HepG2 (cell line): ENCODE measurements at regions not wholly inside any gene's neighbourhood (a gene's known extent, or its start where the extent isn't known, plus 50 kb on each side); places are given as distances from the start of the nearest gene placed in this dataset.

ENCODE experiments used
- ATAC-seq: fragments of 200-7000 bp; cut with Tn5 transposase; 3 replicates; pipeline ENCODE4 v1.9.1; 2020; ENCODE audit warnings: mild to moderate bottlenecking, moderate library complexity
- BruUV-seq: library from RNA; stranded (reverse); fragments of 400-500 nt; replicated peaks from 2 replicates; lab custom pipeline; 2021; lab: Mats Ljungman, UMichigan
- CTCF ChIA-PET: fragments of 300-600 bp; formaldehyde crosslinking; extraction: SDS; loops from one replicate; lab custom pipeline; 2021; ENCODE audit warnings: low total read pairs, inconsistent platforms, low intra/inter-chr PET ratio; lab: Yijun Ruan, JAX
- POLR2A ChIA-PET: fragments of 350-600 bp; sonication (Branson Sonifier 250); formaldehyde crosslinking; loops from one replicate; lab custom pipeline; 2020; ENCODE audit warnings: antibody characterized with exemption, inconsistent platforms; lab: Yijun Ruan, JAX
- DNase-seq: peaks from one replicate; pipeline ENCODE4 v3.0.0-alpha.2; 2015; ENCODE audit warnings: low spot score
- FAIRE-seq: peaks from 3 replicates; lab custom pipeline; 2011; peaks lifted over from hg19 to GRCh38; lab: Jason Lieb, UNC
- H2AFZ ChIP-seq: one replicate; pipeline ENCODE4 v1.6.1; 2011; ENCODE audit warnings: low read length, inconsistent platforms
- H3K27ac ChIP-seq: fragments of 300-600 bp; 3 replicates; pipeline ENCODE4 v1.8.0; 2011; ENCODE audit warnings: mixed run types, mild to moderate bottlenecking, mixed read lengths, low read length, inconsistent platforms; ENCODE audit not compliant: insufficient read depth; ENCODE audit errors: extremely low read length
- H3K27me3 ChIP-seq, 2 experiments: fragments of 200-600 bp in 1 of 2; 2 replicates in 1 of 2; 3 replicates in 1 of 2; pipeline versions ENCODE4 v1.6.0 to v1.8.0; 2011; ENCODE audit warnings: low read length in 2 of 2, mild to moderate bottlenecking in 2 of 2, moderate library complexity in 2 of 2, inconsistent platforms in 1 of 2; ENCODE audit not compliant: insufficient read depth in 2 of 2, control insufficient read depth in 1 of 2
- H3K36me3 ChIP-seq, 2 experiments: fragments of 200-600 bp in 1 of 2; replicated peaks in 1 of 2; 2 replicates in 1 of 2; 3 replicates in 1 of 2; pipeline versions ENCODE4 v1.5.1 to v1.8.0; 2011; ENCODE audit warnings: low read length in 2 of 2, inconsistent platforms in 1 of 2; ENCODE audit not compliant: insufficient read depth in 2 of 2, control insufficient read depth in 1 of 2
- H3K4me1 ChIP-seq: 2 replicates; pipeline ENCODE4 v1.5.1; 2012; ENCODE audit warnings: low read length, inconsistent platforms; ENCODE audit not compliant: insufficient read depth
- H3K4me2 ChIP-seq: 2 replicates; pipeline ENCODE4 v1.6.0; 2011; ENCODE audit warnings: low read depth, low read length, inconsistent platforms
- H3K4me3 ChIP-seq, 3 experiments: fragments of 200-600 bp in 1 of 3; sonication (generic), shearing (Covaris generic) in 1 of 3; replicated peaks in 1 of 3; 2 replicates each; pipeline ENCODE4 v1.5.1; 2011 to 2016; ENCODE audit warnings: low read length in 3 of 3, inconsistent platforms in 2 of 3, low read depth in 2 of 3, mild to moderate bottlenecking in 2 of 3, control low read depth in 1 of 3, mixed read lengths in 1 of 3; ENCODE audit not compliant: insufficient read depth in 1 of 3
- H3K79me2 ChIP-seq: one replicate; pipeline ENCODE4 v1.6.1; 2011; ENCODE audit warnings: low read length, inconsistent platforms; ENCODE audit not compliant: insufficient read depth
- H3K9ac ChIP-seq: 2 replicates; pipeline ENCODE4 v1.6.0; 2011; ENCODE audit warnings: mild to moderate bottlenecking, low read depth, low read length, inconsistent platforms; ENCODE audit not compliant: insufficient read depth
- H3K9me3 ChIP-seq: 2 replicates; pipeline ENCODE4 v1.5.1; 2012; ENCODE audit warnings: mild to moderate bottlenecking, low read length
- H4K20me1 ChIP-seq: 2 replicates; pipeline ENCODE4 v1.6.0; 2011; ENCODE audit warnings: inconsistent platforms, mild to moderate bottlenecking, low read length, moderate library complexity; ENCODE audit not compliant: insufficient read depth
- FOXJ3 ChIP-seq: sonication (generic); formaldehyde crosslinking; IDR thresholded peaks from 2 replicates; pipeline ENCODE4 v1.4.0; 2020; ENCODE audit warnings: missing genetic modification reagents, mild to moderate bottlenecking, borderline replicate concordance
- HDAC6 ChIP-seq: fragments of 200-600 bp; sonication (generic); IDR thresholded peaks from 2 replicates; pipeline ENCODE4 v1.7.0; 2017; ENCODE audit warnings: mild to moderate bottlenecking, antibody characterized with exemption, low read length, low read depth
- KMT2A ChIP-seq: sonication (generic); formaldehyde crosslinking; IDR thresholded peaks from 2 replicates; pipeline ENCODE4 v1.4.0; 2020; ENCODE audit warnings: missing genetic modification reagents
- MAFF ChIP-seq: IDR thresholded peaks from 2 replicates; pipeline ENCODE4 v1.6.1; 2011; ENCODE audit warnings: low read depth, low read length, improper control_type of control experiment
- MAFK ChIP-seq, 2 experiments: IDR thresholded peaks in 1 of 2; conservative IDR thresholded peaks in 1 of 2; 2 replicates each; pipeline ENCODE4 v1.6.1; 2011; ENCODE audit warnings: improper control_type of control experiment in 2 of 2, low read length in 2 of 2
- MLX ChIP-seq: IDR thresholded peaks from 2 replicates; pipeline ENCODE4 v1.6.1; 2016
- MYNN ChIP-seq: sonication (generic); formaldehyde crosslinking; IDR thresholded peaks from 2 replicates; pipeline ENCODE4 v1.4.0; 2020; ENCODE audit warnings: mild to moderate bottlenecking, low read depth, missing genetic modification reagents
- MZF1 ChIP-seq: sonication (generic); formaldehyde crosslinking; IDR thresholded peaks from 2 replicates; pipeline ENCODE4 v1.8.1; 2023; ENCODE audit warnings: mild to moderate bottlenecking, missing genetic modification reagents, borderline replicate concordance
- NR2C2 ChIP-seq: sonication (generic); formaldehyde crosslinking; IDR thresholded peaks from 2 replicates; pipeline ENCODE4 v1.4.0; 2020; ENCODE audit warnings: missing genetic modification reagents, mild to moderate bottlenecking, moderate library complexity, borderline replicate concordance
- SMAD3 ChIP-seq: sonication (generic); formaldehyde crosslinking; IDR thresholded peaks from 2 replicates; pipeline ENCODE4 v1.4.0; 2020; ENCODE audit warnings: missing genetic modification reagents
- SP5 ChIP-seq: IDR thresholded peaks from 2 replicates; pipeline ENCODE4 v1.6.1; 2016; ENCODE audit warnings: low read depth, borderline replicate concordance
- ZNF530 ChIP-seq: sonication (generic); formaldehyde crosslinking; IDR thresholded peaks from 2 replicates; pipeline ENCODE4 v1.5.0; 2020; ENCODE audit warnings: low read depth, mild to moderate bottlenecking, missing genetic modification reagents
- WGBS: methylation state at CpG from one replicate; pipeline ENCODE4 v1.1.6; 2017; ENCODE audit warnings: low lambda C conversion rate; 5-methylcytosine and 5-hydroxymethylcytosine counted together
- in situ Hi-C: cut with HindIII; loops from 2 replicates; pipeline ENCODE4 v1.10.0; 2017; ENCODE audit warnings: low pct_unique_long_range_greater_than_20kb; ENCODE audit not compliant: extremely low pct_ligation_motif_present
- intact Hi-C: fragments of 100-400 bp; cut with micrococcal nuclease; formaldehyde crosslinking; loops from one replicate; pipeline ENCODE4 v1.10.0; 2022; ENCODE audit not compliant: unreplicated experiment

- FAIRE-seq (no peak), ATAC-seq (no peak), DNase-seq (no peak)
- no peak overlapping the region for H2AFZ ChIP-seq
- WGBS: 12% methylated on average over 2 of the region's 2 CpGs
- ChIA-PET CTCF (no interaction called here), POLR2A (no interaction called here)
- no peaks in the 10 kb centered on the region for H3K79me2 ChIP-seq
- H4K20me1 ChIP-seq: no peaks in the 10 kb centered on the region
- H3K9me3 ChIP-seq: peaks cover 88% of the 10 kb centered on the region
- no peak overlapping the region for H3K4me3 ChIP-seq
- no TSS peak for BruUV-seq
- no peaks in the 10 kb centered on the region for H3K36me3 ChIP-seq
- H3K27me3 ChIP-seq: no peaks in the 10 kb centered on the region
- TF ChIP-seq MAFK (conservative IDR thresholded peaks at IDR 0.05 in 1 of 2, IDR thresholded peaks at IDR 0.05 in 1 of 2; ENCODE audit: low read length in 2 of 2): peak; percentile 41 to 65; a peak in 3 of 4 replicates
- TF ChIP-seq ZNF530 (CRISPR knock-in tag): no peak
- TF ChIP-seq HDAC6: no peak
- TF ChIP-seq MAFF: peak; percentile 44; the same call in 1 of the 2 replicates
- TF ChIP-seq MYNN (CRISPR knock-in tag): no peak
- TF ChIP-seq MZF1 (CRISPR knock-in tag): no peak
- no peak for TF ChIP-seq KMT2A
- no peak for TF ChIP-seq NR2C2 (CRISPR knock-in tag)
- no peak for TF ChIP-seq SMAD3 (CRISPR knock-in tag)
- no peak for TF ChIP-seq MLX
- no peak for TF ChIP-seq FOXJ3 (CRISPR knock-in tag)
- no peak for TF ChIP-seq SP5 (CRISPR knock-in tag)
- H3K9ac ChIP-seq: no peak overlapping the region
- no peak overlapping the region for H3K4me2 ChIP-seq
- no peak overlapping the region for H3K27ac ChIP-seq
- no peaks in the 10 kb centered on the region for H3K4me1 ChIP-seq
- intact Hi-C loops (no loop called here), in situ Hi-C loops (no loop called here)
Observed at GRCh38 chr1:83100133-83100532, 898.8 kb downstream of the TTLL7 start.
